CD4-positive, alpha-beta T cell treated with Interleukin-6 at 100 ng/mL for 8 hours (primary cell): ENCODE measurements at regions not wholly inside any gene's neighbourhood (a gene's known extent, or its start where the extent isn't known, plus 50 kb on each side); places are given as distances from the start of the nearest gene placed in this dataset.

Experiments used
- DNase-seq: peaks from one replicate; pipeline ENCODE4 v3.0.0-alpha.2; 2020; ENCODE audit warnings: mixed read lengths, low spot score

DNA sequence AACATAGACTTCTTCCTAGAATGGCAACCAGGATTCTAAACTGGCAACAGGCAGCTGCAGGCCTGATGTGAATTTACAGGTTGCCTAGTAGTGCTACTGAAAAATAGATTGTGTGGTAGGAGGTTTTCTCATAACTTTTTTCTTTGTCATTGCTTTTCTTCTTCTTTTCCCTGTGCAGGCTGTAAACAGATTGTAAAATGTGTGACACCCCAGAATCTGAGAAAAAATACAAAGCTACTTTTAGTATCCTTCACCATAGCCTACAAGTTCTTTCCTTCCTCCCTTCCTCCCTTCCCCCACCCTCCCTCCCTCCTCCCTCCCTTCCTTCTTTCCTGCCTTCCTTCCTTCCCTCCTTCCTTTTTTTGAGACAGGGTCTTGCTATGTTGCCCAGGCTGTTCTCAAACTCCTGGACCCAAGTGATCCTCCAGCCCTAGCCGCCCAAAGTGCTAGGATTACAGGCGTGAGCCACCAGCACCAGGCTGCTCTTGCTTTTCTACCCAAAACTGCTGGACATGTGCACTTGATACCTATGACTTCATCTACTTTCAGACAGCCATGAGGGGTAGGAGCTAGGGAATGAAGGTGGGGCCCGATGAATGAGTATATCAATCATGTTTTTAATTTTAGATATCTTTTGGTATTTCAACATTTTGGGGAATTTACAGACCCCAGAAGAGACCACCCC lies 114.2 kb upstream of the EEA1 start:
- no peak for DNase-seq

DNA sequence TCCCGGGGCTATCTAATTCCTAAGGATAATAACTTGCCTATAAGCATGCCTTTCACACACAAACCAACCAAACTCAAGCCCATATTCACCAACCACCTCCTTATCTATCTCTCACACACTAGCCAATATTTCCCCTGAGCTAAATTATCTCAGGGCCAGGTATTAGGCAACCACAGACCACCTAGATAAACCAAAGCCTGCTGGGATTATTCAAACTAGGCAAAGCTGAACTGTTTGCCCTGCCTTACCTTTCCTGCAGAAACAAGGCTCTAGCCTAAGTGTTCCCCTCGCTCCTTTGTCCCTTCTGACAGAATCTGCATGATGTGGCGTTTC lies 114.7 kb upstream of the EEA1 start:
- DNase-seq = no peak

DNA sequence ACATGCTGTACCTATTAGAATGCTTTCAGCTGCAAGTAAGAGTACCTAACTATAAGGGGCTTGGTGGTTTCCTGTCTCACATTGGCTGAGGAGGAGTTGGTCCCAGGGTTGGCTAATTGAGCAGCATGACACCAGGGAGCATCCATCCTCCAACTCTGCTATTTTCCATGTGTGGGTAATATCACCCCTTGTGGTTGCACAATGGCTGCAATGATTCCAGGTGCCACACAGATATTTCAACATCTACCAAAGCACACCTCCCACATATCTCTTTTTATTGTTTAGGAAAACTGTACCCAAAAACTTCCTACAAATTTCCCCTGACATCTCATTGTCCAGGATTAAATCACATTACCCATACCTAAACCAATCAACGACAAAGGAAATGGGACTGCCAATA lies 118.0 kb upstream of the EEA1 start:
- DNase-seq = no peak

DNA sequence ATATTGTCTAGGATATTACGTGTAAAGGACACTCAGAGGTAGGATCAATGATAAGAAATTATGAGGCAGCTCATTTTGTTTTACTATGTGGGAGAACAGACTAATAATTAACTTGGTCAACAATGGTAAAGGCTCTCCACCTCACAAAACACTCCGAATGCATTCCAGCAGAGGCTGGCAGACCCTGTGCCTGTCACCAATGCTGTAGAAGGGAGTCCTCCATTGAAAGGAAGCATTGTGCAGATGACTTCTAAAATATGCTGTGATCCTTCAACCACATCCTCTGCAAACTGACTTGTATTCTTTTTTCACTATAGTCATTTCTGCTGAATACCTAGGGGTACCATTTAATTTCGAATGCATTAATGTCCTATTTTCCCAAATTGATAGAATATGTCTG lies 119.6 kb upstream of the EEA1 start:
- DNase-seq = no peak

DNA sequence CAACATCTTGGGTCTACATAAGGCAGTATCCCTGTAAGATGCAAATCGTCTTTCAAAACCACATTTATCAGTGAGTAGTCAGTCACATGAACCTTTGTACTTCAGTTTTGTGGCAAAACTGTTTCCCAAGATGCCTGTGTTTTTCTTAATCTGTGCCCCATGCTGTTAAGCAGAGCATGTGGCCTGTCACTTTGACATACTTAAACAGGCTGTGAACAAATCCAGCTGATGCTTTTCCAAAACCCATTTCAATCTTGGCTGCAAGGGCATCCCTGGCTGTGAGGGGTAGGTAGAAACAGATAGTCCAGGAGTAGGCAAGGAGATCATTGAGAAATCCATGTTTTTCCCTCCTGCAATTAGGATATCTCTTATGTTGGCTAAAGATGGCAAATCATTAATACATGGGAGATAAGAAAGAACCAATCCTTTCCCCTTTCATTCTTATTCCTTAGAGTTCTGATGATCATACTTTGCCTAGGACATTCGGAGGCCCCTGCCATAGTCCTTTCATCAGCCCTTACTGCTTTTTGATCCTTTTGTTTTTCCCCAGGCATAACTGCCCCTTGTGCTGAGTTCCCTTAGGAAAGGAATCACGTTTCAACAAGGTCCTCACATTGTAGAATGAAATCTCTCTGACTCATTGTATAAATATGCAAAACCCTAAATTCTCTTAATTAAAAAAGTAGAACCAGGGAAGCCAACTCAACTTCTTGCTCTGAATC lies 121.1 kb upstream of the EEA1 start:
- DNase-seq = no peak

DNA sequence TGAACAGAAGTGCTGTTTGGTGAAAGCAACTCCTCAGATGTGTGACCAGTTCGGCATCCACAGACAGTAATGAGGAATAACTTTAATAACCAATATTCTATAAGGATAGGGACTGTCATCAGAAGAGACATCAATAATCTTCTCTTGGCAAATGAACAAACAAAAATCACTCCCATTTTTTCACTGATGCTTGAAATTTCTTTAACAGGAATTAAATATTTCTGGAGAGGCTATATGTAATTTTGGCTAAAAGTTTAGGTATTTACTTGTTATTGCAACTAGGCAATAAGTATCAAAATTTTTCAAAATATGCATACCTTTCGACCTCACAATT lies 121.6 kb upstream of the EEA1 start:
- DNase-seq = no peak

DNA sequence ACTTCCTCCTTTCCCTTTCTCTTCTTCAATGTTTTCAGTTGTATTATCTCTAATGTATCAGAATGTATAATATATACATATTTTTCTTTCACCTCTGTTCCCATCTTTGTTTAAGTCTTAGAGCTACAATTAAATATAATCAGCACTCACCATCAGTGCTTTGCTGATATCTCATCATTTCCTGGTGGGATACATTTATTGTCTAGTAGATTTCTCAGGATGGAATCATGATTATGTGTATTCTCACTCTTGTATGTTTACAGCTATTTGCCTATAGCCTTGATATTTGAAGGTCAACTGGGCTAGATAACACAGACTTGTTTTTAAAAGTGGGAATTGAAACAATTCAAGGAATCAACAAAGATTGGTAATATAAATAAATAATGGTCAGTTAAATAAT lies 124.9 kb upstream of the EEA1 start:
- no peak for DNase-seq

DNA sequence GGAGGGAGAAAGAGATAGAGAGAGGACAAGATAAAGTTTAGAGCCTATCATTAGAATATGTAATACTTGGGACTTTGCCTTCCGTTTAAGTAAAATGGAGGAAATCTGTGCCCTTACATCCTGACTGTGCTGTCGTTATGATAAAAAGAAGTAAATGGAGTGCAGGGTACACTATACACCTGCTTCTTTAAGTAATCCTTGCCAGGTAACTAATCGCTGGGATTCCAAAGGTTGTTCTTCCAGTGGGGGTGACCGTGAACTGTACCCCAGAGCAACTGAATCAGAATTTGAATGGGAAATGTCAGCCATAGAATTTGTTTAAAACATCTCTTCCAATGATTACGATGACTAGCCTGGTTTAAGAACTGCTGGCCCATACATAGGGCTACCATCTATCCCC lies 126.1 kb upstream of the EEA1 start:
- no peak for DNase-seq

DNA sequence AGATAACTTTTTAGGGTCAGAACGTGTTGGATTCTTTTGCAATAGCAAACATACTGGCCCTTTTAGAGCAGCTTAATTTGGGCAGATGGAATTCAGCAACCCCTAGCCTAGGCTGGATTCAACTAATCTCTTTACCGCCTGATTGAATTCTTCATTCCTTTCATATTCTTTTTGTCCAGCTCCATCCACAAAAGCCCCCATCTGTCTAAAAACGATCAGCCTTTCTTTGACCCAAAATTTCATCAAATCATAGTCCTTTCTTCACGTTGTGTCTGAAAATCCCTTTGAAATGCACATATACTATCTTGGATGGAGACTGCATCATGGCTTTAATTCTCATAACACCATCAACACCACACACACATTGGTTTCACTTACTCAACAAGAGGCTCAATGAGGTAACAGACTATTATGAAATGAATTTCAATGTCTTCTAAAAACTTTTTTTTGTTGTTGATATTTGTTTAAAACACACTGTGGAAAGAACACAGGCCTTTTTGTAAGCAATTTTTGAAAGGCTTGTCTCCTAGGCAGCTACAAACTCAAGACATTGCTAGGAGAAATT lies 128.0 kb upstream of the EEA1 start:
- DNase-seq = no peak

DNA sequence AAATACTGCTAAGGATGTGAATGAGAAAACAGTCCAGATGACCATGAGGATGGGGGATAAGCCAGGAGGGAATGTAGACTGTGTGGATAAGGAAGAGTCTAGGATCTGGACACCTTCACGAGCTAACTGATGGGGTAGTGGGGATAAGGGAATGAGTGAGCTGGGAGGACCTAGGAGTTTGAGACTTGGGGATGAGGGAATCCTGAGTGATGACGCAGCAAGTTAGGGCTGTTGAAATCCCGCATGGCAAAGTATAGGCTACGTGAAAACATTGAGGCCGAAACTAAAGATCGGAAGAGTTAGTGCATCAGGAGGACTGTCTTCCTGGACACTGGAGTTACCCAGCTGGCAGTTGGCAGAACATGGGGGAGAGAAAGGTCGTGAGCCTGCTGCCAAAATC lies 129.2 kb upstream of the EEA1 start:
- no peak for DNase-seq

DNA sequence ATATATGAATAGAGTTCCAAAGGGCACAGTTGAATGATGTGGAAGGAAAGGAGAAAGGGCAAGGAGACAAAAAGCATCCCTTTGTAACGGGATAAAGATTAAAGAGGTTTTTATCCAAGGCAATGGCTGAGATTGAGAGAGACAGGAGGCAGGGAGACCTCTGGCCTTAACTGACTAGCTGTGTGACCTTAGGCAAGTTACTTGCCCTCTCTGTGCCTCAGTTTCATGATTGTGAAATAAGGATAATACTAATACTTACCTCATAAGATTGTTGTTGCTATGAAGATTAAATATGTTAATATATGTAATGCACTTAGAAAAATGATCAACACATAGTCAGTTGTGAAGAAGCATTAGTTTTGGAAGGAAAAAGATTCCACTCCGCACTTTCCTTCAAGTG lies 130.2 kb upstream of the EEA1 start:
- DNase-seq = no peak

DNA sequence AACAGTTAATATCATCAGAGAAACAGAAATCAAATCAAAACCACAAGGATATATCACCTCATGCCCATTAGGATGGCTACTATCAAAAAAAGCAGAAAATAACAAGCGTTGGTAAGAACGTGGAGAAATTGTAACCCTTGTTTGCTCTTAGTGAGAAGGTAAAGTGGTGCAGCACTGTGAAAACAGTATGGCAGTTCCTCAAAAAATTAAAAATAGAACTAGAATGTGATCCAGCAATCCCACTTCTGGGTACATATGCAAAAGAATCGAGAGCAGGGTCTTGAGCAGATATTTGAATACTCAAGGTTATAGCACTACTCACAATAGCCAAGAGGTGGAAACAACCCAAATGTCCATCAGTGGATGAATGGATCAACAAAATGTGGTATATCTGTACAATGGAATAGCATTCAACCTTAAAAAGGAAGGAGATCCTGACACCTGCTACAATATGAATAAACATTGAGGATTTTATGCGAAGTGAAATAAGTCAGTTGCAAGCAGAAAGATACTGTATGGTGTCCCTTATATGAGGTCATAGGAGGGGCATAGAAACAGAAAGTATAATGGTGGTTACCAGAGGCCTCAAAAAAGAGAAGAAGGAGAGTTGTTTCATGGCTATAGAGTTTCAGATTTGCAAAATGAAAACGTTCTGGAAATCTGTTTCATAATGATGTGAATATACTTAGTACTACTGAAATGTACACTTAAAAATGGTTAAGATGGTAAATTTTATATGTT lies 131.0 kb upstream of the EEA1 start:
- no peak for DNase-seq

DNA sequence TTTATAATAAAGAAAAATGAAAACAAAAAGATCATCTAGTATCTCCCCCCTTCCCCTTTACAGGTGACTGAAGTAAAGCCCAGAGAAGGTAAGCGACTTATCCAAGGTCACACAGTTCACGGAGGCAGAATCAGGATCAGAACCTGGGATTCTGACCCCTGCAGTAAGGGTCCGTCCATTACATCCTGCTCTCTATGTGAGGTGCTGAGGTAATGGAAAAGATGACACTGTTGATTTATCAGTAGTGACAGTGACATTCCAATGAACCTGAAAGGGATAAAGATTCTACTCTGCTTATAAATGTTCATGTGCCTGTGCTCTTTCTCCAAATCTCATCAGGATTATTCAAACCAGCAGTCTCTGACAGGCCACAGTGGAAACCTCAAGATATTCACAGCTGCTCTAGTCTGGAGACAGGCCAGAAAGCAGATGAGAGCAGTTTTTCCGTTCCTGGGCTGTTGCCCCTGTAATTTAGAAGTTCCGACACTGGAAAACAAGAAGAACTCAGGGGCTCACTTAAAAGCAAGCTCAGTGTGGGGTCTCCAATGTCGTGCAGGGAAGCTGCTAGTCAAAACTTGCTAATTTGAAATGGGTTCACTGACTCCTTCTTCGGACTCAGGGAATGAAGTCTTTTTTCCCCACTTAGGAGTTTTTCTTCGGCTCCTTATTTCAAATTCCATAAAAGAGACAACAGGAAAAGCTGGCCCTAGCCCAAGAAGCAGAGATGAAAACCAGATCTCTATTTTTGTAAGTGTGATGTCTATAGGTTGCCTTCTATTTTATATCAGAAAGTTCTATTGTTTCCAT lies 131.8 kb upstream of the EEA1 start:
- no peak for DNase-seq

DNA sequence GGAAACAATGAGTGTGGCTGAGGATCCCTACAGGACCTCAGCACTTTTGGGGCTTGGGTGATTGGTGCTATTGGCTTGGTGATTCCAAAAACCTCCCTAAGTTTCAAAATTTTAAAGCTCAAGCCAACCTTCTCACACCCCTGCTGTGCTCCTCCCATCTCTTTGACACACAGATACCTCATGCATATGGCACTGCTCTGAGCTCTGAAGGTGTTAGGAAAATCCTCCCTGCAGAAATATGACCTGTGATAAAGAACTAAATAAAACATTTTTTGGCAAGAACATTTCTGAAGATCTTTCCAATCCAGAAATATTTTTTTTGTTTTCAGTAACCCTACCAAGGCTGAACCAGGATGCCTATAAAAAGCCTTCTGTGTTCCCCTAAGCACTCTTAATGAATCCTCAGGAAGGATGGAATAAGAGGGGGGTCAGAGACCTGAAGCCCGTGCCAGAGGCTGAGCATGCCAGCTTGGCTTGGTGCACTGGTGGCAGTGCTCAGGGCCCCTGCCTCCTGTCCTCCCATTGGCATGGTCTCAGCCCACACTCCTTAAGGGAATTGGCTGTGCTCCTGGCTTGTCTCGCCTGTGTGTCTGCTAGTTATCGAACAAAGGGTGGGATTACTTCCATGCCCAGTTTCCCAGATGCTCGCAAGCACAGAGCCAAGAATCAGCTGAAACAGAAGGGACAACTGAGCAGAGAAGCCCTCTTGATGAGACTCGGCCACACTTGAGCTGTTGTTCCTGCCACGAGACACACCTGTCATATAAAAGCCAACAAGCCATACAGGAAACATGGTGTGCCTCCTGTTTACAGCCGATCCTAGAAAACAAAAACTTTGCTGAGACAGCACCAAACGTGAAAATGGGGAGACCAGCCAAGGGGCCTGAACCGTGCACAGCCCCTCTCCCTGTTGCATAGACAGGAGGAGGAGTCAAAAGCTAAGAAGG lies 132.7 kb upstream of the EEA1 start:
- no peak for DNase-seq

DNA sequence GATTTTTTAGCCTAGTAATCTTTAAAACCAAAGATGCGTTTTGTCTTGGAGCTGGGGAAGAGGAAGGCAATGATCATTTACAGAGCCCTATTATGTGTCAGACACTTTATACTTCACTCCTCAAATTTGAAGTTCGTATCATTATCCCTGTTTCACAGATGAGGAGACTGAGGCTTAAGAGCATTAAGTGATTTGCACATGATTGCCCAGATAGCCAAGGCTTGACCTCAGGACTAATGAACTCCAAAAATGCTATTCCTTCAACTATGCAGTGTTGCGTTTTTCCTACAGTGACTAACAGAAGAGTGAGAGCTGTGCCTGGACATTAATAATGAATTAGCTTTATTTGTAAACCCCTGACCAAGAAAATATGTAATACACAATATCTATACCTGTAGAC lies 136.8 kb upstream of the EEA1 start:
- DNase-seq = no peak

DNA sequence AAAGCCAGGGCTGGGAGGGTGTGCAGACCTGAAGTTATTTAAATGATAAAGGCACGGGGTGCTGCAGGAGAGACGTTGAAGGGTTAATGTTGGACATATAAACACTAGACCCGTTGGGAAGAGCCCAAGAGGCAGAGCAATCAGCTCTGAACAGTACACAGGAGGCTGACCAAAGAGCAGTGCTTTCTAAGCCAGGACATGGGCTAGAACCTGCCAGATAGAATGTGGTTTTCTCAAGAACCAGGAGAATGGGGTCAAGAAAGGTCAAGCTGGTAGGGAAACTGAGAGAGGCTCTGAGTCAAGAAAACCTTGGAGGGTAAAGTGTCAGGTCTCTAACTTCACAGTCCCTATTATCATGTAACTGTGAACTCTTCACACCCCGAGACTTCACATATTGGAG lies 143.2 kb upstream of the EEA1 start:
- no peak for DNase-seq

DNA sequence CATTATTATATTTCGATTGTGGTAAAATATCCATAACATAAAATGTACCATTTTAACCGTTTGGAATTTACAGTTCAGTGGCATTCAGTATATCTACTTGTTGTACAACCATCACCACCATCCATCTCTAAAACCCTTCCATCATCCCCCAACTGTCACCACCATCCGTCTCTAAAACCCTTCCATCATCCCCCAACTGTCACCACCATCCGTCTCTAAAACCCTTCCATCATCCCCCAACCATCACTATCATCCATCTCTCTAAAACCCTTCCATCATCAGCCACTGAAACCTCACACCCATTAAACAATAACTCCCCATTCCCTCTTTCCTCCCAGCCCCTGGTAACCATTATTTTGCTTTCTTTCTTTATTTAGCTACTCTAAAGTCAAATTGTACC lies 144.2 kb upstream of the EEA1 start:
- no peak for DNase-seq

DNA sequence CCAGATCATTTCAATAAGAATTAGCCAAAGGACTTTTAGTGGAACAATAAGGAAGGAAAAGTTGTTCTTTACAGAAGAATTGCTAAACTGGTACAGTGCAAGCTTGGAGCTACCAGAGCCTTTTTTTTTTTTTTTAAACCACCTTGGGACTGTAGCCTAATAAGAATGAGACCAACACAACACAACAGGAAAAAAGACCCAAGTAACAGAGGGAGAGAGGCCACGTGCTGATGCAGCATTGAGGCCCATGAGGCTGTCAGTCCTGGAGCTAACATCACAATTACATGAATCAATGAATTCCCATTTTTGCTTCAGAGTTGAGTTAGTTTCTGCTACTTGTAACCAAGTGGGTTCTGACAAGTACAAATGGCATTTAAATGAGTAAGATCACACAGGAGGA lies 149.0 kb upstream of the EEA1 start:
- no peak for DNase-seq

DNA sequence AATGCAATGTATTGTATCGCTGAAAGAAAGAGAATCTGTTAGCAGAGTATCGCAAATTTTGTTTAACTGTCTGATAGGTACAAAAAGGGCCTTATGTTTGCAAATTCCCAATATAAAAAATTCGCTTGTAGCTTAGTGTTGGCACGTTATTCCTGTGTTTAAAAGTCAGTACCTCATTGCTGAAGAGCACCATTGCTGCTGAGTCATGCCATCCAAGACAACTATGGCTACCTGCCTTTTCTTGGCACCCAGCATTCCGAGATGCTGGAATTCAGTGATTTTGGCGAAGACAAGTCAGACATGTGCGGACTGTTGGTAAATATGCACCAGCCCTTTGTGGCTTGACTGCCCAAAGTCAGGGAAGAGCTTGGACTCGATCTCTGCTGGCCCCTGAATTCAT lies 149.5 kb upstream of the EEA1 start:
- no peak for DNase-seq

DNA sequence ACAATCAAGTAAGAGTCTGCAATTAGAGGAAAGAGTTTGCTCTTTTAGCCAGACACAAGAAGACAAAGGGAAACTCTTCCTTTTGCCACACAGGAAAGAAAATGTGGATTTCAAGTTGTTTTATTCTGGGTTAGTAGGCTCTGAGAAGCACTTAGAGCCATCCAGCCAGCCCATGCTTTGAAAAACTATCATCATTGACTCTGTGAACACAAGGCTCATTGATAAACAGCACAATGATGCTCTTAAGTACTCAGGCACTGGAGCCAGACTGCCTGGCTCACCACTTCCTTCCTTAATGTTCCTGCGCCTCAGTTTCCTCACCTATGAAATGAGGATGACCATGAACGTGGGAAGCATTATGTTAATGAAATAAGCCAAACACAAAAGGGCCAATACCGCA lies 150.2 kb upstream of the EEA1 start:
- DNase-seq = no peak

DNA sequence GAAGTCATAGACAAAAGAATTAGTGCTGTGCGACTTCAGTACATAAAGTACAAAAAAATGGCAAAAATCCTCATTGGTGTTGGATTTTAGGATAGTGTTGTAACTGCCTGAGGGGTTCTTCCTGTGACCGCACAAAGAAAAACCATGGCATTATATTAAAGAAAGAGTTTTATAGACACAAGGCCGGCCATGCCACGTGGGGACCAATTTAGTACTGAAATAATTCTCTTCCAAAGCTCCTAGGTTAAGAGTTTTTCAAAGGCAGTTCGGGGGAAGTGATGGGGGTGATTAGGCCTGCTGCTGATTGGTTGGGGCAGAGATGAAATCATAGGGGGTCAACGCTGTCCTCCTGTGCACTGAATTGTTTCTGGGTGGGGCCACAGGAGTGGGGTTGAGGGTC lies 150.9 kb upstream of the EEA1 start:
- DNase-seq = no peak
